GM12875 (cell line): ENCODE measurements at regions not wholly inside any gene's neighbourhood (a gene's known extent, or its start where the extent isn't known, plus 50 kb on each side); places are given as distances from the start of the nearest gene placed in this dataset.

Source experiments
- H3K4me3 ChIP-seq: one replicate; pipeline ENCODE4 v1.5.1; 2011; ENCODE audit warnings: low read depth, low read length, control low read depth
- CTCF ChIP-seq: IDR thresholded peaks from 2 replicates; pipeline ENCODE4 v1.5.1; 2011; ENCODE audit warnings: low read depth, mild to moderate bottlenecking, control low read depth, inconsistent platforms, low read length, moderate library complexity, borderline replicate concordance; ENCODE audit not compliant: insufficient read depth

- no peak overlapping the region for H3K4me3 ChIP-seq
- TF ChIP-seq CTCF = no peak
Measured at GRCh38 chr3:109927726-109928125, 590.4 kb upstream of the DPPA4 start.

GRCh38 chr3:109930582-109930981, 593.2 kb upstream of the DPPA4 start:
- TF ChIP-seq CTCF = no peak
- no peak overlapping the region for H3K4me3 ChIP-seq

- no peak overlapping the region for H3K4me3 ChIP-seq
Measured at GRCh38 chr3:109933576-109933975, 596.2 kb upstream of the DPPA4 start.

GRCh38 chr3:109939817-109940216, 602.5 kb upstream of the DPPA4 start:
- TF ChIP-seq CTCF = no peak

More at GRCh38 chr3:109933576-109933975, 596.2 kb upstream of the DPPA4 start:
- no peak for TF ChIP-seq CTCF

GRCh38 chr3:109943181-109943580, 605.8 kb upstream of the DPPA4 start:
- H3K4me3 ChIP-seq = no peak overlapping the region
- no peak for TF ChIP-seq CTCF

More at GRCh38 chr3:109939817-109940216, 602.5 kb upstream of the DPPA4 start:
- no peak overlapping the region for H3K4me3 ChIP-seq

GRCh38 chr3:109944836-109945235, 607.5 kb upstream of the DPPA4 start:
- H3K4me3 ChIP-seq = no peak overlapping the region
- TF ChIP-seq CTCF = no peak

GRCh38 chr3:109952924-109953323, 615.6 kb upstream of the DPPA4 start:
- no peak overlapping the region for H3K4me3 ChIP-seq
- TF ChIP-seq CTCF = no peak
